Ovary (tissue), 7 donors: ENCODE measurements at regions not wholly inside any gene's neighbourhood (a gene's known extent, or its start where the extent isn't known, plus 50 kb on each side); places are given as distances from the start of the nearest gene placed in this dataset.

Experiments
- DNase-seq, 5 donors: peaks; one replicate each; pipeline ENCODE4 v3.0.0-alpha.2; 2019 to 2020
- H3K27ac ChIP-seq, 2 donors: fragments of 200-600 bp; one replicate each; pipeline versions ENCODE4 v1.5.1 to v1.8.0; 2019 to 2022
- H3K27me3 ChIP-seq: fragments of 200-600 bp; one replicate; pipeline ENCODE4 v1.8.0; 2022
- H3K36me3 ChIP-seq: fragments of 200-600 bp; sonication (generic); one replicate; pipeline ENCODE4 v1.5.1; 2019
- H3K4me1 ChIP-seq: one replicate; pipeline ENCODE4 v1.8.1; 2013; ENCODE audit warnings: mild to moderate bottlenecking, moderate library complexity; ENCODE audit not compliant: insufficient read depth
- H3K4me3 ChIP-seq: fragments of 200-600 bp; sonication (generic); one replicate; pipeline ENCODE4 v1.5.1; 2017
- H3K9me3 ChIP-seq, 2 donors: fragments of 200-600 bp in 1 of 2; sonication (generic) in 1 of 2; one replicate each; pipeline versions ENCODE4 v1.5.1 to v1.8.1; 2013 to 2019; ENCODE audit warnings: mild to moderate bottlenecking in 1 of 2, moderate library complexity in 1 of 2
- CTCF ChIP-seq, 3 donors: fragments of 450-650 bp in 2 of 3; fragments of 200-600 bp in 1 of 3; IDR thresholded peaks; one replicate each; pipeline versions ENCODE4 v1.5.1 to v1.8.0; 2016 to 2022; ENCODE audit warnings: antibody characterized with exemption in 3 of 3, mild to moderate bottlenecking in 1 of 3
- EP300 ChIP-seq: sonication (generic); formaldehyde crosslinking; IDR thresholded peaks from one replicate; pipeline ENCODE4 v1.6.1; 2017; ENCODE audit warnings: antibody characterized with exemption
- POLR2A ChIP-seq: fragments of 450-650 bp; IDR thresholded peaks from one replicate; pipeline ENCODE4 v1.6.1; 2017; ENCODE audit warnings: antibody characterized with exemption, mild to moderate bottlenecking, moderate library complexity
- WGBS, 3 donors: extraction: QIAGEN DNeasy Blood & Tissue Kit in 1 of 3; methylation state at CpG; one replicate each; pipeline versions ENCODE4 v1.1.5 to v1.1.7; 2013 to 2017; 5-methylcytosine and 5-hydroxymethylcytosine counted together
- intact Hi-C, 4 donors: fragments of 100-400 bp; cut with DNase I; formaldehyde crosslinking; loops; one replicate each; pipeline versions ENCODE4 v1.11.0 to v1.15.1; 2022 to 2023
- donor health status: DM: no; HTN: no; CAD: no; lungs with moderate emphysema.
- donor health status: DM: no; HTN: no; CAD: no.
- donor health status: Bipolar disorder and iron deficiency.
- donor health status: DM: no; HTN: no; CAD: no.
- donor health status: DM: yes; HTN: yes; CAD: no.

GRCh38 chr3:103495186-103495585 lies 1060.4 kb downstream of the ZPLD1 start:
- DNase-seq: no peak
- Histone ChIP-seq H3K27ac (no peak overlapping the region), H3K4me1 (no peaks in the 10 kb centered on the region), H3K4me3 (no peak overlapping the region), H3K36me3 (no peaks in the 10 kb centered on the region), H3K9me3 (no peaks in the 10 kb centered on the region), H3K27me3 (no peaks in the 10 kb centered on the region)
- TF ChIP-seq EP300 (no peak), CTCF (IDR thresholded peaks at IDR 0.05) (no peak), POLR2A (no peak)
- WGBS, 3 donors: 68 to 73% (median 72%) methylated on average over 2 of the region's 2 CpGs
- intact Hi-C loops: no loop called here

GRCh38 chr3:103499132-103499900 lies 1064.5 kb downstream of the ZPLD1 start:
- no peak overlapping the region for H3K4me3 ChIP-seq
- no peak overlapping the region for H3K27ac ChIP-seq
- intact Hi-C loops: no loop called here
- 51 to 53% (median 51%) methylated on average over 1 of the region's 1 CpG for WGBS, 3 donors
- no peaks in the 10 kb centered on the region for H3K36me3 ChIP-seq
- no peak for DNase-seq
- TF ChIP-seq EP300: no peak
- TF ChIP-seq POLR2A: no peak
- no peak for TF ChIP-seq CTCF (IDR thresholded peaks at IDR 0.05)
- no peaks in the 10 kb centered on the region for H3K27me3 ChIP-seq
- no peaks in the 10 kb centered on the region for H3K4me1 ChIP-seq
- no peaks in the 10 kb centered on the region for H3K9me3 ChIP-seq

DNA sequence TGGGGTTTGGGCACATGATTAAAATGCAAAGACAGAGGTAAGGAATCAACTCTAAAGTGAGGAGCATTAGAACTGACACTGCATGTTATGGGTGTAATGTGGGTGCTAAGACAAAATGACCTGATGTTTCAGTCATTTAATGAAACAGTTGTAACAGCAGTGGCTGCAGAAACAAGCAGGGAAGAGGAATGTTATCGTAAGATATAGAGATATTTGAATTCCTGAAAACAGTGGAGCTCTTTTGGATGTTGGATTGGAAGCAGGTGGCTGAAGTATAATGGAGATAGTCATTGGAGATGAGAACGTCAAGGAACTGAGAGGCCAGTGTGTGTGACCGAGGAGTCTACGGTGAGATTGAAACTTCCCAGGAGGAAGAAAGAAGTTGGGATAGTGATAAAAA lies 1065.2 kb downstream of the ZPLD1 start:
- H3K4me1 ChIP-seq: no peaks in the 10 kb centered on the region
- 84 to 89% (median 88%) methylated on average over 4 of the region's 4 CpGs for WGBS, 3 donors

DNA sequence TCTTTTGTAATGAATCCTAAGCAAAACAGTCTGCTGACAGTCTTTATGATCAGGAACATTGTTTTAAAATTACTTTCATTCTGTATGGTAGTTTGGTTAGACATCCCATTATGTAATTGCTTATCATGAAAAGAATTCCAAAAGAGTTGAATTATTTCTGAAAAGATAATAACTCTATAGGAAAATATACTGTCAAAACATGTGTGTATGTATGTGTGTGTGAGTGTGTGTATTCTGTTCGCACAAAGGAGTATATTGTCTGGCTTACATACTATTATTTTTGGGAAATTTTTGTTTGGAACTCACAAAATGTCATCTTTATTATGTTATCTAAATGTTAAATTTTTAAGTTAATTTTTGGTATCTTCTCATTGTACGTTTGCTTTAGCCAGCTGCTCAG lies 1075.9 kb downstream of the ZPLD1 start:
- Histone ChIP-seq H3K4me1 (no peaks in the 10 kb centered on the region), H3K36me3 (no peaks in the 10 kb centered on the region), H3K27me3 (no peaks in the 10 kb centered on the region), H3K9me3 (no peaks in the 10 kb centered on the region), H3K27ac (no peak overlapping the region), H3K4me3 (no peak overlapping the region)
- intact Hi-C loops: no loop called here
- TF ChIP-seq CTCF (IDR thresholded peaks at IDR 0.05) (no peak), POLR2A (no peak), EP300 (no peak)
- WGBS, 3 donors: 36 to 48% (median 41%) methylated on average over 2 of the region's 2 CpGs
- DNase-seq: no peak

More for the DNA sequence above, 1065.2 kb downstream of the ZPLD1 start:
- no peak overlapping the region for H3K4me3 ChIP-seq
- H3K9me3 ChIP-seq: no peaks in the 10 kb centered on the region
- intact Hi-C loops: no loop called here
- no peak for TF ChIP-seq POLR2A
- no peak for TF ChIP-seq EP300
- TF ChIP-seq CTCF (IDR thresholded peaks at IDR 0.05): no peak
- no peaks in the 10 kb centered on the region for H3K36me3 ChIP-seq
- no peaks in the 10 kb centered on the region for H3K27me3 ChIP-seq
- H3K27ac ChIP-seq: no peak overlapping the region
- DNase-seq: no peak
